ENCODE measurements at regions not wholly inside any gene's neighbourhood (a gene's known extent, or its start where the extent isn't known, plus 50 kb on each side); places are given as distances from the start of the nearest gene placed in this dataset.

DNA sequence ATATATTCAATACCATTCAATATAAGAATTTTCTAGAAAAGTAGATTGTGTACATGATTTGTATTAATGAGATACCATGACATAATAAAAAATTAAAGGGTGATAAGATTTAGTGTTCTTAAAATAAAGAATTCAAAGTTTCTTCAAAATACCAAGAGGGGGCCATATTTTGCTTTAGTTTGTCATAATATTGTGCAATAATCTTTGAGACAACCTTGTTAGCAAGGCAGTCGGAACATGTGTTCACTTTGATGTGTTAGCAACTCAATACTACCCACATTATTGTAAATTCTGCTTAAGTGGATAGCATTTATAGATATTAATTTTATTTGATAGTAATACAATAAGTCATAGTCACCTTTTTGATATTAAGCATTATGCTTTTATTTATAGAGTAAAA is 241.3 kb upstream of the PDGFD start:
- no peaks in the 10 kb centered on the region for H3K27me3 ChIP-seq (replicated peaks in 1 of 7)
- WGBS, 5 donors = 80 to 97% (median 91%) methylated on average over 1 of the region's 1 CpG
- no peak overlapping the region for H3K27ac ChIP-seq
- no peak overlapping the region for H3K4me3 ChIP-seq
- intact Hi-C loops (cut with DNase I; ENCODE audit: low total_unique reads) = no loop called here
- no peak for DNase-seq
- H3K36me3 ChIP-seq = no peaks in the 10 kb centered on the region
- TF ChIP-seq, protein P1, sequence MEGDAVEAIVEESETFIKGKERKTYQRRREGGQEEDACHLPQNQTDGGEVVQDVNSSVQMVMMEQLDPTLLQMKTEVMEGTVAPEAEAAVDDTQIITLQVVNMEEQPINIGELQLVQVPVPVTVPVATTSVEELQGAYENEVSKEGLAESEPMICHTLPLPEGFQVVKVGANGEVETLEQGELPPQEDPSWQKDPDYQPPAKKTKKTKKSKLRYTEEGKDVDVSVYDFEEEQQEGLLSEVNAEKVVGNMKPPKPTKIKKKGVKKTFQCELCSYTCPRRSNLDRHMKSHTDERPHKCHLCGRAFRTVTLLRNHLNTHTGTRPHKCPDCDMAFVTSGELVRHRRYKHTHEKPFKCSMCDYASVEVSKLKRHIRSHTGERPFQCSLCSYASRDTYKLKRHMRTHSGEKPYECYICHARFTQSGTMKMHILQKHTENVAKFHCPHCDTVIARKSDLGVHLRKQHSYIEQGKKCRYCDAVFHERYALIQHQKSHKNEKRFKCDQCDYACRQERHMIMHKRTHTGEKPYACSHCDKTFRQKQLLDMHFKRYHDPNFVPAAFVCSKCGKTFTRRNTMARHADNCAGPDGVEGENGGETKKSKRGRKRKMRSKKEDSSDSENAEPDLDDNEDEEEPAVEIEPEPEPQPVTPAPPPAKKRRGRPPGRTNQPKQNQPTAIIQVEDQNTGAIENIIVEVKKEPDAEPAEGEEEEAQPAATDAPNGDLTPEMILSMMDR (IDR thresholded peaks at IDR 0.05 in 8 of 11, conservative IDR thresholded peaks at IDR 0.05 in 3 of 11) = no peak
- TF ChIP-seq POLR2A (IDR thresholded peaks at IDR 0.05) = no peak
- TF ChIP-seq POLR2AphosphoS5 (IDR thresholded peaks at IDR 0.05) = no peak
- H3K4me1 ChIP-seq = no peaks in the 10 kb centered on the region
- no peaks in the 10 kb centered on the region for H3K9me3 ChIP-seq

DNA sequence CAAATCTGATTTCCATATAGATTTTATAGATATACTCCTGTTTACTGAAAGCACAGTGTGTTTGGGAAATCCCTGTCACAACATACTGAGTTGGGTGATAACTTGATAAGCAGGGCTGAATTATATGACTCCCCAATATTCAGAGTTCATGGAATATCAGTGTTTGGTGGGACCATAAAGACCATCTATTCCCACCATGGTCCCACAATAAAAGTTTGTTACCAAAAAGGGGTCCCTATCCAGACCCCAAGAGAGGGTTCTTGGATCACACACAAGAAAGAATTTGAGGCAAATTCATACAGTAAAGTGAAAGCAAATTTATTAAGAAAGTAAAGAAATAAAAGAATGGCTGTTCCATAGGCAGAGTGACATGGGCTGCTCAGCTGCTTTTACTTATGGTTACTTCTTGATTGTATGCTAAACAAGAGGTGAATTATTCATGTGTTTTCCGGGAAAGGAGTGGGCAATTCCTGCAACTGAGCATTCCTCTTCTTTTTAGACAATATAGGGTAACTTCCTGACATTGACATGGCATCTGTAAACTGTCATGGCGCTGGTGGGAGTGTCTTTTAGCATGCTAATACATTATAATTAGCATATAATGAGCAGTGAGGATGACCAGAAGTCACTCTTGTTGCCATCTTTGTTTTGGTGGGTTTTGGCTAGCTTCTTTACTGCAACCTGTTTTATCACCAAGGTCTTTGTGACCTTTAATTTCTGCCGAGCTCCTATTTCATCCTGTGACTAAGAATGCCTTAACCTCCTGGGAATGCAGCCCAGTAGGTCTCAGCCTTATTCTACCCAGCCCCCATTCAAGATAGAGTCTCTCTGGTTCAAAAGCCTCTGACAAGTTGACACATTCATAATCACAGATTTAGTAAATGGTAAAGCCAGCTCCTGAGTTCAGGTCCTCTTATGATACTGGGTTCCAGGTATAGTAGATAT is 240.6 kb upstream of the PDGFD start:
- H3K27ac ChIP-seq = no peak overlapping the region
- TF ChIP-seq POLR2A (IDR thresholded peaks at IDR 0.05) = no peak
- TF ChIP-seq, protein P1 (IDR thresholded peaks at IDR 0.05 in 8 of 11, conservative IDR thresholded peaks at IDR 0.05 in 3 of 11) = no peak
- no peak for TF ChIP-seq POLR2AphosphoS5 (IDR thresholded peaks at IDR 0.05)
- no peak overlapping the region for H3K4me3 ChIP-seq
- H3K9me3 ChIP-seq = no peaks in the 10 kb centered on the region
- DNase-seq = no peak
- no peaks in the 10 kb centered on the region for H3K36me3 ChIP-seq
- H3K4me1 ChIP-seq = no peaks in the 10 kb centered on the region
- intact Hi-C loops (cut with DNase I; ENCODE audit: low total_unique reads) = no loop called here
- H3K27me3 ChIP-seq (replicated peaks in 1 of 7) = no peaks in the 10 kb centered on the region
- 63 to 80% (median 72%) methylated on average over 3 of the region's 3 CpGs for WGBS, 5 donors

DNA sequence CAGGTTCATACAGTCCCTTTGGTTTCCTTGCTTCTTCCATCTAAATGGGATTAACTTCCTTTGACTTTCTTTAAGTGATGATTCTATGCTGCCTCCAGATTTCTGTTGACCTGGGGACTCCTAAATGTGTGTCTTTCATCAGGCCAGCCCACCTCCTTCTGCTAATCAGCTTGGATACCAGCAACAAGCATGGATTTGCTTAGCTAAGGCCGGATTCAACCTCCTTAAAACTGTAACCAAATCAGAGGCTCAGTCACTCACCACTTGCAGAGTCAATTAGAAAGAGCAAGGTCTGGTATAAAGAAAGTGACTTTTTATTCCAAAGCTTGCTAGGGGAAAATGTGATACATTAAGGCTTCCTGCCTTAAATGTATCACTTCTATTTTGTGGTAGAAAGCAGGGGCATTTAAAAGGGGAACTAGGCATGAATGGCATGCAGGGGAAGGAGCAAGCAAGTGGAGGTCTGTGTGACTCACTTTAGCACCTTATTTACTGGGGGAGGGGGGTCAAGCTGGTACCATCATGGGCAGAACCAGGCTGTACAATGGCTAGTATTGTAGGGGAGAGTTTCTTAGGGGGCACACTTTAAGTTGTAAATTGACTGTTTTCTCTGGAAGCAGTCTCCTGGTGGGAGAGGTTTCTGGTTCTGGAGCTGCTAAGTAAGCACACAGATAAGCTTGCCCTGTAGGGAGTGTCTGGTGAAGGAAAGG is 239.0 kb upstream of the PDGFD start:
- WGBS, 5 donors = 64 to 80% (median 67%) methylated on average over 1 of the region's 1 CpG
- no peaks in the 10 kb centered on the region for H3K27me3 ChIP-seq (replicated peaks in 1 of 7)
- TF ChIP-seq, protein P1 (IDR thresholded peaks at IDR 0.05 in 8 of 11, conservative IDR thresholded peaks at IDR 0.05 in 3 of 11) = no peak
- TF ChIP-seq POLR2A (IDR thresholded peaks at IDR 0.05) (no peak), POLR2AphosphoS5 (IDR thresholded peaks at IDR 0.05) (no peak)
- no peak overlapping the region for H3K27ac ChIP-seq
- intact Hi-C loops (cut with DNase I; ENCODE audit: low total_unique reads) = no loop called here
- no peaks in the 10 kb centered on the region for H3K36me3 ChIP-seq
- H3K4me1 ChIP-seq = no peaks in the 10 kb centered on the region
- DNase-seq = no peak
- no peaks in the 10 kb centered on the region for H3K9me3 ChIP-seq
- H3K4me3 ChIP-seq = no peak overlapping the region

DNA sequence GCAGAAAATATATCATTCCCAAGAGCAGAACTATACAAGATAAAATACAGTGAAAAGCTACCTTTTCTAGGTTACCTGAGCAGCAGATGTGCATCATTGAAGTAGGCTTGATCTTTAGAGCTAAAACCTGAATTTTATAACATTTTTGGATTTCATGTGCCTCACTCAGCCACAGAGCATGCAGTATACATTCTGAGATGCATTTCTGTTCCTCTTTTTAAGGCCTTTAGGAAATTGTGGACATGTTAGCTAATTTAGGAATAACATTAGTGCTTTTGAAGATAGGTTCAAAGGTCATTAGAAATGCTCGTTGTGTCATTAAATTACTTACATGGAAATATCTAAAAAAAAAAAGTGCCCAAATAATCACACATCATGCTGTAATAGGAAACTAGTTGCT is 230.6 kb upstream of the PDGFD start:
- Histone ChIP-seq H3K27ac (no peak overlapping the region), H3K36me3 (no peaks in the 10 kb centered on the region), H3K4me3 (no peak overlapping the region), H3K4me1 (no peaks in the 10 kb centered on the region), H3K9me3 (no peaks in the 10 kb centered on the region), H3K27me3 (replicated peaks in 1 of 7) (no peaks in the 10 kb centered on the region)
- WGBS, 5 donors = 25 to 50% (median 47%) methylated on average over 1 of the region's 1 CpG
- intact Hi-C loops (cut with DNase I; ENCODE audit: low total_unique reads) = no loop called here
- no peak for DNase-seq
- no peak for TF ChIP-seq POLR2AphosphoS5 (IDR thresholded peaks at IDR 0.05)
- TF ChIP-seq POLR2A (IDR thresholded peaks at IDR 0.05) = no peak
- TF ChIP-seq, protein P1 (IDR thresholded peaks at IDR 0.05 in 8 of 11, conservative IDR thresholded peaks at IDR 0.05 in 3 of 11) = no peak
